ENCODE measurements at regions not wholly inside any gene's neighbourhood (a gene's known extent, or its start where the extent isn't known, plus 50 kb on each side); places are given as distances from the start of the nearest gene placed in this dataset.
"Not testable (repeated sequence)": the region's sequence is repeated elsewhere in the genome, so short reads cannot be mapped to it uniquely, and the experiment has no call there.

DNA sequence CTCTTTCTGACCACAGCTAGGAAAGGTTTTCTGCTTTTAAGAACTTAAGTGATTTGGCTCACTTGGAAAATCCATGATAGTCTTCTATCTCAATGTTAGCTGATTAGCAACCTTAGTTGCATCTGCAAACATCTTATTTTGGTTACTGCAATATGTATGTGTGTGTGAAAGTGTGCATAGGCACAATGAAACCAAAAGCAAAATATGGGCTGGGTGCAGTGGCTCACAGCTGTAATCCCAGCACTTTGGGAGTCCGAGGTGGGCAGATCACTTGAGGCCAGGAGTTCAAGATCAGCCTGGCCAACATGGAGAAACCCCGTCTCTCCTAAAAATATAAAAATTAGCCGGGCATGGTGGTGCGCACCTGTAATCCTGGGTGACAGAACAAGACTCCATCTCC is 246.9 kb upstream of the NCAM1 start:
- not testable (repeated sequence) for DNase-seq, ATAC-seq

GRCh38 chr11:112715056-112715455 is 246.2 kb upstream of the NCAM1 start:
- ATAC-seq (no peak), DNase-seq (no peak)

DNA sequence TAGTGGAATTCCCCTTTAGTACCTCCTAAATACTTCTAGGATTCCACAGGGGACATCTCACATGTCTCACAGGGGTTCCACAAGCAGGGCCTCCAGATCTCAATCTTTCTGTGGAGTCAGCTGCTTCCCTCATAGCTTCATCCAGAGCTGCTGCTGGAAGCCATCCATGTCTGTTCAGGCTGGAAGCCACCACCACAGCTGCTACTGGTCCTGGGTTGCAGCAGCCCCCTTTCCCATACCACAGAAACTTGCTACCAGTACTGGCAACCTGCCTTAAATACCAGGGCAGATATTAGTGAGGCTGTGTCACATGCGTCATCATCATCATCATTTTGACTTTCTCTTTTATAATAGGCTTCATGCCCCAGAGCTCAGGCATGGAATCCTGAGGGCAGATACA is 242.7 kb upstream of the NCAM1 start:
- DNase-seq (no peak), ATAC-seq (no peak)

GRCh38 chr11:112719736-112720525 is 241.3 kb upstream of the NCAM1 start:
- no peak for ATAC-seq
- no peak for DNase-seq

GRCh38 chr11:112722148-112722547 is 239.1 kb upstream of the NCAM1 start:
- ATAC-seq (no peak), DNase-seq (no peak)

- ATAC-seq (peak; percentile 14), DNase-seq (no peak)
Measured at GRCh38 chr11:112722876-112723275, 238.3 kb upstream of the NCAM1 start.

DNA sequence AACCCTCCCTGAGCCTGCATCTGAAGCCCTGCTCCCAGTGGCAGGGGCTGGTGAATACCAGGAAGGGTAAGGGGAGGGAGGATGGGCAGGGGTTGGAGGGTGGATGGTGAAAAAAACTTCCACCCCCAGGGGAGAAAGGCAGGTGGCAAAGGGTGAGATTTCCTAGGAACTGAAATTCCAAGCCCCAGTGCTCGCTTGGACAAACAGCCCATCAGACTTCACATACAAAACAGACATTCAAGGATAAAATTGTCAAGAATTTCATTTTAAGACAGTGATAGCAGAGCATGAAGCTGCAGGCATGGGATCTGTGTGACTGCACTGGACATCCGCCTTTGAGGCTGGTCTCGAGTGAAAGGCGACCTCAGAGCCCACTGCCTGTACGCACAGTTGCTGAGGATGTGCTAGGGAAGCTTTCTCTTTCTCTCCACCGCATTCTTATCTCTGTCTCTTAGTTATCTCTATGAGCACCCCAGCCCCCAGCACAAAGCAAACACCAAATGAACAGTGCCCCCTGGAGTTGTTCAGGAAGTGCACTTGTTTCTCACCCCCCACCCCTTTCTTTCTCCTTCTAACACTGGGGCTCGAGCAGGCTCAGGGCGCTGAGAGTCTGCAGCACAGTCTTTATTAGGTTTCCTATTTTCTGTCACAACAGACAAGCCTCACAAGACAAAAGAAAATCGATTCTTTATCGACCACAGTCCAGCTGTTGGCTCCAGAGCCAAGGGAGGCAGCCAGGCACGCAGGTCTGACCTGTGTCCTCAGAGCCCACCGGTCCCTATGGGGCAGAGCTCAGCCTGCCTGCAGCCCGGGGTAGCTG is 237.3 kb upstream of the NCAM1 start:
- ATAC-seq = no peak
- no peak for DNase-seq

GRCh38 chr11:112724496-112724790 is 236.8 kb upstream of the NCAM1 start:
- ATAC-seq (no peak), DNase-seq (no peak)

- DNase-seq (no peak), ATAC-seq (no peak)
Measured at GRCh38 chr11:112725636-112726035, 235.6 kb upstream of the NCAM1 start.

DNA sequence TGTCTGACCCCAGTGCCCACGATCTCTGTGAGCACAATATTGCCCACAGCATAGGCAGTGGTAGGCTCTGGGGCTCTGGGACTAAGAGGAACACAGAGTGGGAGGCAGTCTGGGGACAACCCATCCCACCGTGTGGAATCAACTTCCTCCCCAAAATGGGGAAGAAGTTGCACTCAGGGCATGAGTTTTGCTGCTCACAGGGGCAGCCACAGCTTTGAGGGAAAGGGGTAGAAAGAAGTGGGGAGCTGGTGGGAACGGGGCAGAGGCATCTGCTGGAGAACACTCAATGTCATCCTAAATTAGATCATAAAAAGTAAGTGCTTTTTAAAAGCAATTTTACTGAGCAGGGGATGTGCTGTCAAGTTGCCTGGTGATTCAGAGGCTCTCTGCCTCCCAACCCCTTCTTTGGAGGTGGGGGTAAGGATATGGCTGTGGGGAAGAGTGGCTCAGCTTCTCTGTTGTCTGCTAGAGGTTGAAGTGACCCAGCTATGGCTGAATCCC is 233.8 kb upstream of the NCAM1 start:
- DNase-seq = no peak
- ATAC-seq = no peak

GRCh38 chr11:112728288-112728687 is 232.9 kb upstream of the NCAM1 start:
- no peak for ATAC-seq
- no peak for DNase-seq

- ATAC-seq (no peak), DNase-seq (no peak)
Measured at GRCh38 chr11:112728716-112729115, 232.5 kb upstream of the NCAM1 start.

DNA sequence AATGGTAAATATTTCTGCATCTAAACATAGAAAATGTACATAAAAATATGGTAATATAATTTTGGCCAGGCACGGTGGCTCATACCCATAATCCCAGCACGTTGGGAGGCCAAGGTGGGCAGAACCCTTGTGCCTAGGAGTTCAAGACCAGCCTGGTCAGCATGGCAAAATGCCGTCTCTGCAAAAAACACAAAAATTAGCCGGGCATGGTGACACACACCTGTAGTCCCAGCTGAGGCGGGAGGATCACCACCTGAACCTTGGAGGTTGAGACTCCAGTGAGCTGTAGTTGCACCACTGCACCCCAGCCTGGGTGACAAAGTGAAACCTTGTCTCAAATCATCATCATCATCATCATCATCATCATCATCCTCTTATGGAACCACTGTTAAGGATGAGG is 230.6 kb upstream of the NCAM1 start:
- no peak for ATAC-seq
- DNase-seq = no peak

GRCh38 chr11:112731538-112731937 is 229.7 kb upstream of the NCAM1 start:
- ATAC-seq = no peak
- DNase-seq = no peak

GRCh38 chr11:112732031-112732430 is 229.2 kb upstream of the NCAM1 start:
- ATAC-seq (no peak), DNase-seq (no peak)

- ATAC-seq = no peak
- DNase-seq = no peak
Measured at GRCh38 chr11:112734207-112734606, 227.0 kb upstream of the NCAM1 start.

- no peak for ATAC-seq
- DNase-seq = no peak
Measured at GRCh38 chr11:112735470-112735869, 225.8 kb upstream of the NCAM1 start.

DNA sequence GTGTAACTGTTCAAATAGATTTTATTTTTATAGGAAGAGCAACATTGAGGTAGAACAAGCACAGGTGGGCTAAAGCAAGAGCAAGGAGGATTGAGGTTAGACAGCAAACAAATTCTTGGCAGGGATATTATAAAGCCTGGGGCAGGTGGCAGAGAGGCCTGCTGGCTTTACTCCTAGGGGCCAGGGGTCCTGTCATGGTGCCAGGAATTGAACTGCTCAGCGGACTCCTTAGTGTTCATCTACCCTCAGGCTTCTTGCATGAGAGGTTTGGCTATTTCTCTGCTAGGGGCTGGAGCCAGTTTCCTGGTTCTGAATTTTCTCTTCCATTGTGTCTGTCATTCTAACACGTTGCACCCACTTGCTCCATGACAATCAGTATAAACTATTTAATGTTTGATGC is 217.2 kb upstream of the NCAM1 start:
- DNase-seq (no peak), ATAC-seq (no peak)

DNA sequence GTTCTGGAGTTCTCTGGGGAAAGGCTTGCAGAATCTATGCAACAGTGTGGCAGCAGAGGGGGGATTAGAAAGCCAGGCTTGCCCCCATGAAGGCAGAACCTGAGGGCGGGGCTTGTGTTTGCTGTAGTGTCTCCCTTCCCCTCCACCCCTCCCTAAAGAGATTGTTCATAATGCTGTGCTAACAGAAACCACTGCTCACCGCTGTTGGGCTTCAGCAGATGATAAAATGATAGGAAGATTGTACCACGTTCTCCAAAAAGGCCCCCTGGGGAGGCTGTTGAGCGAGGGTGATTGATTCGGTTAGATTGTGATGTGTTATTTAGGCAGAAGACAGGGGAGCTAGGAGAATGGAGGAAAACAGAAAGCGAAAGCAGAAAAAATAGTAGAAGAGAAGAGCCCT is 215.2 kb upstream of the NCAM1 start:
- ATAC-seq = no peak
- no peak for DNase-seq

DNA sequence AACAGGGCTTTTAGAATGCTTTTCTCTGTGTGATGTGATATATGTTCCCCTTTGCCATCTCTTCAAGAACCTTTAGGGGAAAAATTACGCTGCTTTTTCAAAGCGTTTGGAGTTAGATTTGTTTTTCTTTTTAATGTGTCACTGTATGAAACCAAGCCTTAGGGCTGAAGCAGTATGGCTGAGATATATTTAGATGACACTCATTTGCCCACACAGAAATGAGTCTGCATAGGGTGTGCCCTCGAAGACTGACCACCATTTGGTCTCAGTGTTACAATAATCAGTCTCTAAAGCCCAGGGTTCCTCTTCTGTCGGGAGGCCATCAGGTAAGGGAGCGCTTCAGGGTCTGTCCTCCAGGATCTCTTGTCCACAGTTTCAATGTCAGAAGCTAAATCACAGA is 213.0 kb upstream of the NCAM1 start:
- DNase-seq = no peak
- ATAC-seq = no peak

DNA sequence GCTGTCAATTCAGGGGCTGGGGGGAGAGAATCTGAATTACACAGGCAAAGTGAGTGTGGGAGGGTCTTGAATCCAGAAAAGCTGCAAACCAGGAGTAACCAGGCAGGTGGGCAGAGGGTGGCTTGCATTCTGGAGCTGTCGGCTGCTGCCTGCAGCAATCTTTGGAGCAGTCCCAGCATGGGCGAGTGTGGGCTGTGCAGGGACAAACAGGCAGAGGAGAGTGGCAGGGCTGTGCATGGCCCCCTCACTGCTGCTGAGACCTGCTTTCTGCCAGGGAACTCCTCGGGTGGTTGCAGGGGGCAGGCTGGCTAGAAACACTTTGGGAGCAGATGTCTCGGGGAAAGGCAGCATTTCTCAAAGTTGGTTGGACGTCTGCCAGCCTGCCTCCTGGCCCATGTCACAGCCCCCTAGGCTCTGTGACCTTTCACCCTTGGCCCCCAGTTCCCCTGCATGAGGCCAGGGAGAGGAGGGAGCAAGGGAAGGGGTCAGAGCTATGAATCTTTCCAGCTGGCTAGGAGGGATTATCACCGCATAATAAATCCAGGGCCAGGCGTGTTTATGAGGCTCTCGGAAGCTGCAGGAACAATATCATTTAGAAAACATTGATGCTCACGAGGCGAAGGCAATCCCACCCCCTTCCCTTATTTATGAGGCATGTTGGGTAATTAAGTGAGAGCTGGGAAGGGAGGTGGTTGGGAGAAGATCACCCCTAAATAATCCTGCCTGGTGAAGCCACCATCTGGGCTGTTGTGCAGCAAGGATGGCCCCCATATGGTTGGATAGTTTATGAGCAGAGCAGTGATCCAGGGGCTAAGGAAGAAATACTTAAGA is 212.3 kb upstream of the NCAM1 start:
- ATAC-seq = peak; percentile 14
- no peak for DNase-seq

DNA sequence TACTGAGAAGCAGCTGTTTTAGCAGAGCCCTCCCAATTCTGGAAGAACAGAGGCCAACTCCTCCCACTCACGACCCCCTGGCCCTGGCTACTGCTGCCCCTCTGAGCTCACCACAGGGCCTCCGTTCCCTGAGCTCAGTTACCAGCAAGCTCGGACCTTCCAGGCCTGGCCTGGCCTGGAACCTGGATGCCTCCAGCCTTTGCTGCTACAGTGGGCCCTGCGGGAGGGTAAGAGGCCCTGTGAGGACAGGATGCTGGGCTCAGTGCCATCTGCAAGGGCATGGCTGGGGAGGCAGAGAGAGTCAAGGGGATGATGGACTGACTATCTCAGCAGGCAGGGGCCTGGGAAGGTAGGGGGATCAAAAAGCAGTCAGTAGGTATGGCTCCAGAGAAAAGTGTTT is 209.9 kb upstream of the NCAM1 start:
- DNase-seq = no peak
- no peak for ATAC-seq

DNA sequence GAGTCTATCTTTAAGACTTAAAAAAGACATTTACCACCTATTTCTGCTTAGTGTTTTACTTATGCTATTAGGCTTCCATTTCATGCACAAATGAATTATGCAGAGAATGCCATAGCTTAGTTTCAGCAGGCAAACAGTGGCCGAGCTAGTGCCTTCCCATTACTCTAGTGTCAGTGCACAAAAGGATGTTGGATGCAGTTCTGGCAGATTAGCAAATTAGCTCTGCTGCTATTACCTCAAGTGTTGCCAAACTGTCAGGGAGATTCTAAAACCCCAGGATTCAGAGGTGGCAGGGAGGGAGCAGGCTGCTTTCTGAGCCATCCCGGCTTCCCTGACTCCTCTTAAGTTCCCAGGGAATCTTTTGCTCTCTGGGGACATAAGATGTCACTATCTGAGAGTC is 209.4 kb upstream of the NCAM1 start:
- no peak for DNase-seq
- ATAC-seq = no peak
